ENCODE measurements at regions not wholly inside any gene's neighbourhood (a gene's known extent, or its start where the extent isn't known, plus 50 kb on each side); places are given as distances from the start of the nearest gene placed in this dataset.

DNA sequence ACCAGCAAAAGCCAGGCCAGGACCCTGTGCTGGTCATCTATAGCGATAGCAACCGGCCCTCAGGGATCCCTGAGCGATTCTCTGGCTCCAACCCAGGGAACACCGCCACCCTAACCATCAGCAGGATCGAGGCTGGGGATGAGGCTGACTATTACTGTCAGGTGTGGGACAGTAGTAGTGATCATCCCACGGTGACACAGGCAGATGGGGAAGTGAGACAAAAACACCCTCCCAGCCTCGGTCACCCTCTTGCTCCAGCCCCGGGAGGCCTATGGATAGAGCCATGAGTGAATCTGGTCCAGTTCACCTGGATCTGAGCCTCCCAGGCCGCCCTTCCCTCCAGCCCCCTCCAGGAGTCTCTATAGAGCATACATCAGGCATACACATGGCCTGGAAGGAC, 115.2 kb upstream of the IGLL5 start:
- TF ChIP-seq, protein P1, sequence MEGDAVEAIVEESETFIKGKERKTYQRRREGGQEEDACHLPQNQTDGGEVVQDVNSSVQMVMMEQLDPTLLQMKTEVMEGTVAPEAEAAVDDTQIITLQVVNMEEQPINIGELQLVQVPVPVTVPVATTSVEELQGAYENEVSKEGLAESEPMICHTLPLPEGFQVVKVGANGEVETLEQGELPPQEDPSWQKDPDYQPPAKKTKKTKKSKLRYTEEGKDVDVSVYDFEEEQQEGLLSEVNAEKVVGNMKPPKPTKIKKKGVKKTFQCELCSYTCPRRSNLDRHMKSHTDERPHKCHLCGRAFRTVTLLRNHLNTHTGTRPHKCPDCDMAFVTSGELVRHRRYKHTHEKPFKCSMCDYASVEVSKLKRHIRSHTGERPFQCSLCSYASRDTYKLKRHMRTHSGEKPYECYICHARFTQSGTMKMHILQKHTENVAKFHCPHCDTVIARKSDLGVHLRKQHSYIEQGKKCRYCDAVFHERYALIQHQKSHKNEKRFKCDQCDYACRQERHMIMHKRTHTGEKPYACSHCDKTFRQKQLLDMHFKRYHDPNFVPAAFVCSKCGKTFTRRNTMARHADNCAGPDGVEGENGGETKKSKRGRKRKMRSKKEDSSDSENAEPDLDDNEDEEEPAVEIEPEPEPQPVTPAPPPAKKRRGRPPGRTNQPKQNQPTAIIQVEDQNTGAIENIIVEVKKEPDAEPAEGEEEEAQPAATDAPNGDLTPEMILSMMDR (IDR thresholded peaks at IDR 0.05) = no peak
- no peak for TF ChIP-seq POLR2A (IDR thresholded peaks at IDR 0.05)
